Hypothalamus (tissue), 51 donors: ENCODE measurements at regions not wholly inside any gene's neighbourhood (a gene's known extent, or its start where the extent isn't known, plus 50 kb on each side); places are given as distances from the start of the nearest gene placed in this dataset.

Experiments used
- DNase-seq, 51 donors: peaks; one replicate each; lab custom pipeline; 2025; lab: John Stamatoyannopoulos, UW

- no peak for DNase-seq
These were observed 91.8 kb upstream of the TNC start for GRCh38 chr9:115209601-115210306.

- DNase-seq: no peak
These were observed 92.7 kb upstream of the TNC start for GRCh38 chr9:115210699-115211098.

- DNase-seq: no peak
These were observed 93.6 kb upstream of the TNC start for GRCh38 chr9:115211413-115212124.

- no peak for DNase-seq
These were observed 94.2 kb upstream of the TNC start for GRCh38 chr9:115212125-115212605.

- no peak for DNase-seq
These were observed 94.9 kb upstream of the TNC start for GRCh38 chr9:115212832-115213231.

- no peak for DNase-seq
These were observed 95.9 kb upstream of the TNC start for GRCh38 chr9:115213818-115214334.

DNA sequence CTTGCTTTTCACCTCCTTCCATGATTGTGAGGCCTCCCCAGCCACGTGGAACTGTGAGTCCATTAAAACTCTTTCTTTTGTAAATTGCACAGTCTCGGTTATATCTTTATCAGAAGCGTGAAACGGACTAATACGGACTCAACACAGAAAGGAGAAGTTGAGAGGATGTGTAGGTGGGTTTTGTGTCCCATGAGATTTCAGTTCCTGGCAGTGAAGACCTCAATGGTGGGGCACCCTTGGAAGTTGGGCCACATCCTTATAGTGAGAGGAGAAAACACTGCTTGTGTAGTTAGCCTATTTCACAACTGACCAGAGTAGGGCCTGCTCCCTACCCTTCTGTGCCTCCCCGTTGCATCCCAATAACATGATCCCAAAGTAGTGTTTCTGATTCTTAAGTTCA lies 98.9 kb upstream of the TNC start:
- DNase-seq: no peak

- peak in 9 of 51 donors; percentile 9 to 48 (median 19) for DNase-seq
These were observed 102.5 kb upstream of the TNC start for GRCh38 chr9:115220319-115221005.

- no peak for DNase-seq
These were observed 105.5 kb upstream of the TNC start for GRCh38 chr9:115223471-115223870.

GRCh38 chr9:115225459-115226116 lies 107.6 kb upstream of the TNC start:
- DNase-seq: peak in 30 of 51 donors; percentile 3 to 67 (median 34)

GRCh38 chr9:115226152-115226551 lies 108.2 kb upstream of the TNC start:
- no peak for DNase-seq

- no peak for DNase-seq
These were observed 111.5 kb upstream of the TNC start for GRCh38 chr9:115229496-115229895.

DNA sequence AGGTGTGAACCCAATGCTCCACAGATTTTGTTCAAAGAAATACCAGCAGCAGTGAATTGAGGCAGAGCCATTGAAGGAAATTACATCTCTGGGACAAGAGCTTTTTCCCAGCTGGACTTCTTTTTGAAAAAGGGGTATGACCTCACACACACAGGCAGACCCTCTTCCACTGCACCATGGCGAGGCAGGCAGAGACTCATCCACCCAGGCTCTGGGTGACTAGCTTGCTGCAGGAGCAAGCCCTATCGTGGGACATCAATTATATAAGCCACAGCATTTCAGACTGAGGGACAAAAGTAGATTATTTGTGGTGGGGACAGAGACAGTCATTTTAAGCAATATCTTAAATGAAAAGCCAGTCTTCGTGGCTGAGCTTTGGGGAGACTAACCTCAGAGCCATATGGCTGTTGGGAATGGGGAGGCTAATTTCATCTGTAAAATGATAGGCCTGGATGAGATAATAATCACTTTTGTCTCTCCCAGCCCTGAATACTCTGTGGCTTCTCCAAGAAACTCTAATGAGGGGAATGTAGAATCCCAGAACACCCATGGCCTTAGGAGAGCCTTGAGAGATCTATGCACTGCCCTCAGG lies 113.1 kb upstream of the TNC start:
- DNase-seq: no peak

- DNase-seq: no peak
These were observed 114.3 kb upstream of the TNC start for GRCh38 chr9:115232181-115232774.

- DNase-seq: no peak
These were observed 116.1 kb upstream of the TNC start for GRCh38 chr9:115234094-115234493.

GRCh38 chr9:115235221-115235620 lies 117.3 kb upstream of the TNC start:
- no peak for DNase-seq

DNA sequence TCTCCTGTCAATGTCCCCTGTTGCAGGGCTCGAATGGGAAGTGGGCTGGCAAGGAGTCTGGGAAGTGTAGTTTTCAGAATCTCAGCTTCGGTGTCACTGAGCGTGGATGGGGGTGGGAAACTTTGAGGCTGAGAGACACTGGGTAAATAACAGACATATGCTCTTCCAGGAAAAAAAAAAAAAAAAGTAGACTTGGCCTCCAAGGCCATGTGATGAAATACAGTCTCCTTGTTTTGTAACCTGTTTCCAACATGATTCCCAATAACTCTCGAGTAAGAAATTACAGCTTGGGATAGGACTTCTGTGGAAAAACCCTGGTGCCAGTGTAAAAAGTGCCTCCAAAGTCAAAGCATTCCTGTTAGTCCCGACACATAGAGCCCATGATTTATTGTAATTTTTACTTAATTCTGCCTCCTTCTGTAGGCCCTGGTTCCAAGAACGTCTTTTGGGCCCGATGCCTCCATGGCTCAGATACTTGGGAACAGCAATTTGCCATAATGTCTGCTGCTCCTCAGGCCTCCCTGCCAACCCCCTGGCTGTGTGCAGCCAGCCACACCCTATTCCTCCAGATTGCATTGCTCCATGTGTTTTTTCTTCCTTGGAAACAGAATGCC lies 119.5 kb upstream of the TNC start:
- DNase-seq: no peak

- DNase-seq: no peak
These were observed 122.7 kb upstream of the TNC start for GRCh38 chr9:115240676-115241075.

DNA sequence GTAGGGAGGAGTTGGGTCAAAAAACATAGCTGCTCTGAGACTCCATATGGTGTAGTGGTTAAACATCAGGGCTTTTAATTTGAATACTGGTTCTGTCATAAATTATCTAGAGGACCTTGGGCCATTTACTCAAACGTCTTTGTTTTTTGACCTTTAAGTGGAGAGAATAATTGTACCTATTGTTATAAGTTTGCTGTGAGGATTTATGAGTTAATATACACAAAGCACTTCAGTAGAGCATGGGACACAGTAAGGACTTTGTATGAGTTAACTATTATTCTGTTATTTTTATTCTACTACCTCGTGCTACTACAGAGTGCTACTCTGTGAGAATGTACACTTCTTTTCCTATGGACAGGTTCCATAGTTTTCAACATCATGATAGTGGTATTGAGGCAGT lies 123.7 kb upstream of the TNC start:
- DNase-seq: no peak

DNA sequence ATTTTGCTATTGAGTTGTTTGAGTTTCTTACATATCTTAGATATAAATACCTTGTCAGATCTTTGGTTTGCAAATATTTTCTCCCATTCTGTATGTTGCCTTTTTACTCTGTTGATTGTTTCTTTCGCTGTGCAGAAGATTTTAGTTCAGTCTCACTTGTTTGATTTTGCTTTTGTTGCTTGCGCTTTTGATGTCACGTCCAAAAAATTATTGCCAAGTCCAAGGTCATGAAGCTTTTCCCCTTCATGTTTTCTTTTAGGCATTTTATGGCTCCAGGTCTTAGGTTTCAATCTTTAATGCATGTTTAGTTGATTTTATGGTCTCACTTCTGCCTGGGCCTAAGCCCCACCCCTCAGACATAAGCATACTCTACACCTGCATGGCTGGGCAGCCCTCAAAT lies 131.5 kb upstream of the TNC start:
- no peak for DNase-seq
